Transverse colon (tissue), 4 donors: ENCODE measurements at regions not wholly inside any gene's neighbourhood (a gene's known extent, or its start where the extent isn't known, plus 50 kb on each side); places are given as distances from the start of the nearest gene placed in this dataset.

Experiments used
- POLR2A ChIP-seq: fragments of 450-650 bp; IDR thresholded peaks from one replicate; pipeline ENCODE4 v1.6.1; 2016; ENCODE audit warnings: antibody characterized with exemption, mild to moderate bottlenecking, moderate library complexity
- POLR2AphosphoS5 ChIP-seq, 3 donors: sonication (generic); formaldehyde crosslinking; IDR thresholded peaks; one replicate each; pipeline ENCODE4 v1.6.1; 2016; ENCODE audit warnings: antibody characterized with exemption in 3 of 3
- TF ChIP-seq, protein P1 (sequence below), 5 experiments: fragments of 200-600 bp in 3 of 5; fragments of 450-650 bp in 2 of 5; sonication (generic) in 3 of 5; IDR thresholded peaks; 1 replicate in 2 of 5; 2 replicates in 3 of 5; pipeline ENCODE4 v1.5.1; 2016 to 2017; ENCODE audit warnings: antibody characterized with exemption in 5 of 5, inconsistent platforms in 3 of 5, mild to moderate bottlenecking in 2 of 5, moderate library complexity in 1 of 5

- TF ChIP-seq, protein P1, sequence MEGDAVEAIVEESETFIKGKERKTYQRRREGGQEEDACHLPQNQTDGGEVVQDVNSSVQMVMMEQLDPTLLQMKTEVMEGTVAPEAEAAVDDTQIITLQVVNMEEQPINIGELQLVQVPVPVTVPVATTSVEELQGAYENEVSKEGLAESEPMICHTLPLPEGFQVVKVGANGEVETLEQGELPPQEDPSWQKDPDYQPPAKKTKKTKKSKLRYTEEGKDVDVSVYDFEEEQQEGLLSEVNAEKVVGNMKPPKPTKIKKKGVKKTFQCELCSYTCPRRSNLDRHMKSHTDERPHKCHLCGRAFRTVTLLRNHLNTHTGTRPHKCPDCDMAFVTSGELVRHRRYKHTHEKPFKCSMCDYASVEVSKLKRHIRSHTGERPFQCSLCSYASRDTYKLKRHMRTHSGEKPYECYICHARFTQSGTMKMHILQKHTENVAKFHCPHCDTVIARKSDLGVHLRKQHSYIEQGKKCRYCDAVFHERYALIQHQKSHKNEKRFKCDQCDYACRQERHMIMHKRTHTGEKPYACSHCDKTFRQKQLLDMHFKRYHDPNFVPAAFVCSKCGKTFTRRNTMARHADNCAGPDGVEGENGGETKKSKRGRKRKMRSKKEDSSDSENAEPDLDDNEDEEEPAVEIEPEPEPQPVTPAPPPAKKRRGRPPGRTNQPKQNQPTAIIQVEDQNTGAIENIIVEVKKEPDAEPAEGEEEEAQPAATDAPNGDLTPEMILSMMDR (IDR thresholded peaks at IDR 0.05), result no peak
- TF ChIP-seq POLR2A, result no peak
- no peak for TF ChIP-seq POLR2AphosphoS5 (IDR thresholded peaks at IDR 0.05)
These were observed 161.6 kb downstream of the PFKFB3 start for GRCh38 chr10:6364283-6364682.
